DOHH2 (cell line): ENCODE measurements at regions not wholly inside any gene's neighbourhood (a gene's known extent, or its start where the extent isn't known, plus 50 kb on each side); places are given as distances from the start of the nearest gene placed in this dataset.

Experiments used
- CTCF ChIP-seq: fragments of 200-600 bp; sonication (generic); IDR thresholded peaks from one replicate; pipeline ENCODE4 v1.5.1; 2014; ENCODE audit warnings: antibody characterized with exemption, mild to moderate bottlenecking, low read depth, low read length; ENCODE audit not compliant: poor library complexity, severe bottlenecking
- EZH2phosphoT487 ChIP-seq: fragments of 200-600 bp; sonication (generic); IDR thresholded peaks from 2 replicates; pipeline ENCODE4 v1.6.1; 2017; ENCODE audit warnings: borderline replicate concordance, mild to moderate bottlenecking, antibody characterized with exemption, low read length, moderate library complexity, mixed read lengths

- TF ChIP-seq CTCF (no peak), EZH2phosphoT487 (no peak)
Observed at GRCh38 chr13:20334309-20334708, 102.2 kb upstream of the GJB6 start.
